ENCODE measurements at regions not wholly inside any gene's neighbourhood (a gene's known extent, or its start where the extent isn't known, plus 50 kb on each side); places are given as distances from the start of the nearest gene placed in this dataset.

- no peak for TF ChIP-seq CTCF (IDR thresholded peaks at IDR 0.05; ENCODE audit: insufficient read depth, low read length)
- no peak for TF ChIP-seq REST (IDR thresholded peaks at IDR 0.05; ENCODE audit: insufficient replicate concordance, low read depth)
These were observed 571.6 kb downstream of the SH2D4B start for GRCh38 chr10:81109200-81109752.

Data from HL-60 (cell line).